NCI-H82 treated with DMSO at 0.1 percent for 48 hours (cell line): ENCODE measurements at regions not wholly inside any gene's neighbourhood (a gene's known extent, or its start where the extent isn't known, plus 50 kb on each side); places are given as distances from the start of the nearest gene placed in this dataset.
A peak's percentile ranks its signal among the peaks of the same experiment; 100 is the strongest.
"Not testable (repeated sequence)": the region's sequence is repeated elsewhere in the genome, so short reads cannot be mapped to it uniquely, and the experiment has no call there.

Source experiments
- DNase-seq: peaks from one replicate; lab custom pipeline; 2025; ENCODE audit not compliant: unreplicated experiment; lab: John Stamatoyannopoulos, UW

- DNase-seq: no peak
These were observed 423.2 kb downstream of the RWDD3 start for GRCh38 chr1:95657248-95657647.

- DNase-seq: no peak
These were observed 425.2 kb downstream of the RWDD3 start for GRCh38 chr1:95659166-95659565.

DNA sequence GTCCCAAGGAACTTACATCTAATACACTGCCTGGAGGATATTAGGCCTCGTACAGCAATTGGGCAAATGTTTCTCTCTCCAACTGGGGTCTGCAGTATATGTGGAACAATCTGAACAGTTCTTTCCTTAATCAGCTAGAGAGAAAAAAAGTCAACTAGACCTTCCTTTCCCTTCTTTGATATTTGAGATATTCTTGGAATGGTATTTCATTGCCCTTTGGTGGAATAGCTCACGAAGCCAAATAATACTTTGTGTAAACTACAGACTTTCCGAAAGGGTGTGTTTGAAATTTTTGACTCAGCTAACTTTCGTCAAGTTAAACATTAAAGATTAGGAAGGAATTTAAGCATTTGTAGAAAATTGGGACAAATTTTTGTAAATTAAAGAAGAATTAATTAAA lies 425.6 kb downstream of the RWDD3 start:
- no peak for DNase-seq

- DNase-seq: no peak
These were observed 426.7 kb downstream of the RWDD3 start for GRCh38 chr1:95660736-95661135.

- not testable (repeated sequence) for DNase-seq
These were observed 429.5 kb downstream of the RWDD3 start for GRCh38 chr1:95663530-95663929.

GRCh38 chr1:95668165-95668564 lies 434.2 kb downstream of the RWDD3 start:
- DNase-seq: no peak

DNA sequence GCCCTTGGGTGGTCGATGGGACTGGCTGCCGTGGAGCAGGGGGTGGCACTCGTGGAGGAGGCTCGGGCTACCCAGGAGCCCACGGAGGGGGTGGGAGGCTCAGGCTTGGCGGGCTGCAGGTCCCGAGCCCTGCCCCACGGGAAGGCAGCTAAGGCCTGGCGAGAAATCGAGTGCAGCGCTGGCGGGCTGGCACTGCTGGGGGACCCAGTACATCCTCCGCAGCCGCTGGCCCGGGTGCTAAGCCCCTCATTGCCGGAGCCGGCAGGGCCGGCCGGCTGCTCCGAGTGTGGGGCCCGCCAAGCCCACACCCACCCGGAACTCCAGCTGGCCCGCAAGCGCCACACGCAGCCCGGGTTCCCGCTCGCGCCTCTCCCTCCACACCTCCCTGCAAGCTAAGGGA lies 435.6 kb downstream of the RWDD3 start:
- DNase-seq: not testable (repeated sequence)

DNA sequence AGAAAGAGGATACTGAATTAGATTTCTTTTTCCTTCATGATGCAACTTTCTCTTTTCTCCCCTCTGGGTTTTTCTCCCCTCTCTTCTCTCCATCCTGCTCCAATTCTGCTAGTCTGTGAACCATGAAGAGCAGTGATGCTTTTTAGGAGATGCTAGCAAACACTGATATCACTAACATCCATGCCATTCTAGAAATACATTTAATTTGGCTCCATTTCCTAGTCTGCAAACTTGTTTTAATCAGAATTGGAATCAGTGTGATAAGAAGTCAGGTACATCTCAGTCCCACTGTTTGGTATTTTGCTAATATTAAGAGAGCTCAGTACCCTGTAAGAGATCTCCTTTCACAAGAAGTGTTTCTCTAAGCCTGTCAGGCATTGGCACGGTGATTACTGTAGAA lies 437.1 kb downstream of the RWDD3 start:
- DNase-seq: no peak

GRCh38 chr1:95679262-95679661 lies 445.3 kb downstream of the RWDD3 start:
- no peak for DNase-seq

GRCh38 chr1:95685081-95685480 lies 451.1 kb downstream of the RWDD3 start:
- peak; percentile 82 for DNase-seq

- no peak for DNase-seq
These were observed 452.2 kb downstream of the RWDD3 start for GRCh38 chr1:95686217-95686616.

DNA sequence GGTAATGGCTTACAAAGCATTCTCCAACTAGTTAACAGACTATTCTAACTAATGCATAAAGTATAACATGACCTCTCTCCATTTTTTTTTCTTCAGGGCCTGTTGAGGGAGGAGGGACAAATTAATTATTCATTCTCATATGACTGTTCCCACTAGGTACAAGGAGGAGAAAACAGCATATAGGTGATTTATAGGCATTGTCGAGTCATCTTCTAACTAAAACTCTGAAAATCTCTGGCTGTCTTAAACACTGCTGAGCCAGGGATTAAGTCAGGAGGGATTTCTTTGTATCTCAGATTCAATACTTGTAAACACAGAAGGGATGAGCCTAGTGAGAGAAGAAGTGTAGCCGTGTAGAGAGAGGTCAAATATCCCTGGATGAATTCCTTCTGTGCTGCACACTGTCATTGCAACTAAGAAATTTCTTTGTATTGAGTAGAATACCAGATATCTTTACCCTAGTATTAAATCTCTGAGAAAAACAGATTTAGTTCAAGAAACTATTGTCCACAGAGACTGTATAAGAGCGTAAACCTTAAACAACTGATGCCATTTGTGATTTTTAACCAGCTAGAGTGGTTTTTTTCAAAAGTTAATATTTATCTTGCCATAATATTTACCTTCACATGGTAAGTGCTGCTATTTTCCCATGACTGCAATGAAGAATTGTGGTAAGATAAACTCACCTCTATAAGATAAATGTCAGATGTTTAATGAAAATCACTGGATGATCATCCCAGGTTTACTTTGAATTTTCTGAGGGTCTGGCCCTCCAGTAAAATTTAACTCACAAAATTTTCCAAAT lies 465.3 kb downstream of the RWDD3 start:
- DNase-seq: peak; percentile 81

- no peak for DNase-seq
These were observed 467.6 kb downstream of the RWDD3 start for GRCh38 chr1:95701450-95702173.

- DNase-seq: no peak
These were observed 469.0 kb downstream of the RWDD3 start for GRCh38 chr1:95703046-95703445.

GRCh38 chr1:95716097-95716496 lies 482.1 kb downstream of the RWDD3 start:
- DNase-seq: no peak

DNA sequence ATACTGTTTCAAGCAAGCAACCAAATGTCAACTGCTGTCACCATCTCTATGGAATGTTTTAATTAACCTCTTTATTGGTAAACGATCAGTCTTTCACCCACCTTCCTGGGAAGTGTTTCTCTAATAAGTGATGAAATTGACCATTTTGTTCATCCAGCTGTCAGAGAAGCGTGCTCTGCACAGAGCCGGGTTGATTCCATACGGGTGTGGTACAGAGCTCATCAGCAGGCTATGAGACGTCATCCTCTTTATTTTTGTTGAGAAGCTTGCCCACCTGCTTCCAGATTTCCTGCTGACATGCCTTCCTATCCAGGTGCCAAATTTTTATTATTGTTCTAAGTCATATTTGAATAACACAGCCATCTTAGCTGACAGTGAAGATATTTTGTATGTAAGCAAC lies 482.5 kb downstream of the RWDD3 start:
- DNase-seq: no peak

DNA sequence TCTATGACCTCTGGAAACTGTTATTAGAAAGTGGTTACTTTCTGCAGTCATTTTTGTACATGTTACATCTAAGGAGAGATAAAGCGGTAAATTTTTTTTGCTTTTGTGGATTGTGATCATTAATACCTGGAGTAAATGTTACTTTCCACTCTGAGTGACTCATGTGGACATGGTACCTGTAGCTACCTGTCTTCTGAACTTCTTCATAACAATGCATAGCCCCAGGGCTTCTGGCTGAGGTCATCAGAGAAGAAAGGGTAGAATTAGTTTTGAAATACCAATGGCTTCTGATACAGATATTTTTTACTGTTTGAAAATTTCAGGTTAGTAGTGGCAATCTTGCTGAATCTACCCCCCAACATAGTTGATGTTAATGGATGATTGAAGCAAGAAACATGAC lies 489.3 kb downstream of the RWDD3 start:
- no peak for DNase-seq

GRCh38 chr1:95728841-95729240 lies 494.8 kb downstream of the RWDD3 start:
- no peak for DNase-seq

DNA sequence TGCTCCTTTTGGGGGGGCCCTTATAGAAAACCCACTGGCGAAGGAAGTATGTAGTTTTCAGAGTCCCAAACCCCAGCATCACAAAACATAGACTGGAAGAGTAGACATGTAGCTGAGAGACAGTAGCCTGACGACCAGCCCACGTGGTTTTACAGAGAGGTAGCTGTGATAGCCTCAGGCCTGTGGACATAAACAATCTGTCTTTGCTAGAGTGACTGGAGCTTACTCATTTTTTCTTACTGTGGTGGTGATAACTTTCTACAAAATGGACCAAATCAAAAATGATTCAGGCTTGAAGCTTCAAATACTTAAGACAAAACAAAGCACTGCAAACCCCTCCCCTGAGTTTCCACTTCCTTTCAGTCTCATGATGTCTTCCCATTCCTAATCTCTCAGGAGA lies 497.0 kb downstream of the RWDD3 start:
- no peak for DNase-seq

DNA sequence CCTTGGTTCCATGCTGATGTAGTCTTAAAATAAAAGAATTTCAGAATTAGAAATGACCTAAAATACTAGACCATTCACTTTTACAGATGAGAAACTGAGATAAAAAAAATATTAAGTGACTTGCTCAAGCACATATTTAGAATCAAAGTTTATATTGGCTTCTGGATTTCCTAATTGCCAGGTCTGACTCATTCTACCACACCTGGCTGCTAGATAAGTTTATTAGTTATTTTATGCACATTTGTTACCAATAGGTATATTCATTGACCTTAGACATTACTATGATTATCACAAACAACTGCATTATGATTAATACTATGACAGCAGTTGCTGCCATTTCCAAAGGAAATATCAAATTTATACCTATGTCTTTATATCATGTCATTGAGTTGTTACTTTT lies 497.5 kb downstream of the RWDD3 start:
- DNase-seq: no peak

GRCh38 chr1:95733031-95733430 lies 499.0 kb downstream of the RWDD3 start:
- DNase-seq: no peak

- DNase-seq: no peak
These were observed 499.7 kb downstream of the RWDD3 start for GRCh38 chr1:95733671-95734070.

DNA sequence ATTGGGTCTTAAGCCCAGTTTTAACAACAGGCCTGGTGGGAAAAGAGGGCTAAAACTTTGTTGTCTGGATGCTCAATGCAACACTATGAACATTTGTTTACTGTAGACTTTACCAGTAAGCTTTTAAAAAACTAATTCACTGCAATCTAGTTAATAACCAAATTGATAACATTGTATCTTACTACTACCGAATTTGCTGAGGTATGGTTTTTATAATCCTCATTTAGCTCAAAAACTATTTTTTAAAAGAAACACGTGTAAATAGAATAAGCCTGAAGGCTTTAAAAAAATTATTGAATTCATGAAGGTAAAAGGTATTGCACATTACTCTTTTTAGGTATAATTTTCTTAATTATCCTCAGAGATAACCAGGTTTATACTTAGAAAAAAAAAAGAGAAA lies 500.6 kb downstream of the RWDD3 start:
- no peak for DNase-seq
